Stimulated activated CD4-positive, alpha-beta T cell treated with anti-CD3 and anti-CD28 coated beads, Interleukin-1b, Interleukin-23, amount 100 ng/mL, for 4 hours (primary cell): ENCODE measurements at regions not wholly inside any gene's neighbourhood (a gene's known extent, or its start where the extent isn't known, plus 50 kb on each side); places are given as distances from the start of the nearest gene placed in this dataset.
"Not testable (repeated sequence)": the region's sequence is repeated elsewhere in the genome, so short reads cannot be mapped to it uniquely, and the experiment has no call there.

ENCODE experiments used
- DNase-seq, 2 donors: peaks; one replicate each; pipeline ENCODE4 v3.0.0-alpha.2; 2020; ENCODE audit warnings: low read depth in 2 of 2

- DNase-seq = no peak
Observed at GRCh38 chr4:27635936-27636913, 775.6 kb downstream of the STIM2 start.

DNA sequence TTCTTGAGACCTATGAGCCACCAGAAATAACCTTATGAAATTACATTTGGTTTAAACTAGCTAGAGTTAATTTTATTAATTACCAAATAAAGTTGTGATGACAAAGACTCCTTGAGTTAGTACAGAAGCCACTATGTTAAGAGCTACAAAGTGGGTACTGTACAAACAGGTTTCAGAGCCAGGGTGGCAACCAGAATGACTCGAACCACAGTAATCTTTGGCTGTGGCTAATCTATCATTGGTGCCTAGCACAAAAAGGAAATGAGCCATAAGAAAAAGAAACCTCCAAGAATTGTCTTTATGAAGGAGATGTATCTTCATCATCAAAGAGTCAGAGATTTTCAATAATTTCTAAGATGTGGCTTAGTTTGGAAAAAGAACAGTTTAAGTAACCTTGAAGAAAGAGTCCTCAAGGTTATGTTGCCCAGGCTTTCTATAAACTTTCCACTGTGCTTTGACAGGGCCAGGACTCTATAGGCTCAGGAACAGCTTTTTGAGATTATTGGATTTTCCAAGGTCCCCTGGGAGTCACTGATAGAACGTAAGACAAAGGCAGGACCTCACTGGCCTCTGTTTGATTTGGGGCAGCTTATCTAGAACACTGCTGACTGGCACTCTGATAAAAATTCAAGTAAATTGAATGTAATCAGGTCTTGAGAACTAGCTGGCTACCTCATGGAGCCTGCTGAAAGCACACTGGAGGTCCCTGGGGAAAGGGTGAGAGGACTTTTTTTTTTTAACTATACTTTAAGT, 777.7 kb downstream of the STIM2 start:
- no peak for DNase-seq

- no peak for DNase-seq
Observed at GRCh38 chr4:27643101-27643500, 782.5 kb downstream of the STIM2 start.

DNA sequence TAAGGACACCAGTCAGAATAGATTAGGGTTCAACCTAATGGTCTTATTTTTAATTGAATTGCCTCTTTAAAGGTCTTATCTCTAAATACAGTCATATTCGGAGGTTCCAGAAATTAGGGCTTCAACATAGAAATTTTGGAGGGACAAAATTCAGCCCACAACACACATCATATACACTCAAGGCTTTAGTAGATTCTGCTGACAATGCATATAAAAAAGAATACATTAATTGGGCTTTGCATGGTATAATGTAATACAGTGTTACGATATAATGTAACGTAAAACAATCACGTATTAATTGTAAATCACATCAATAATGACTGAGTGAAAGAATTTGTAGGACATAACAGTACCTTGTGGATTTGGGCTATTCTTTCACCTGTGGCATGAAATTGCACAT, 787.8 kb downstream of the STIM2 start:
- DNase-seq = no peak

DNA sequence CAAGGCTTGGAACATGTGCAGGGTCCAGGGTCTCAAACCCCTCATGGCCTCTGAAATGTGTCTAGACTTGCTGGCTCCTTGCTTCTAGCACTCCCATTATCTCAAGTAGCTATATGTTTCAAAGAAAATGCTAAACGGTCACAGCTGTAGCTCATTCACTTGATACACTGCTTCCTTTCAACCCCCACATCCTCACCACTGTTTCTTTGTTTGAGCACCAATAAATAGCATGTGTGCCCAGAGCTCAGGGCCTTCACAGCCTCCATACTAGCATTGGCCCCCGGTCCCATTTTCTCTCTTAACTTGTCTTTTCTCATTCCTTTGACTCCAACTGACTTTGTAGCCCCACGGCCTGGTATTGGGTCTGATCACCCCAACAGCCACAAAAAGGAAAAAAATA, 801.8 kb downstream of the STIM2 start:
- no peak for DNase-seq

- DNase-seq = no peak
Observed at GRCh38 chr4:27666943-27667342, 806.3 kb downstream of the STIM2 start.

DNA sequence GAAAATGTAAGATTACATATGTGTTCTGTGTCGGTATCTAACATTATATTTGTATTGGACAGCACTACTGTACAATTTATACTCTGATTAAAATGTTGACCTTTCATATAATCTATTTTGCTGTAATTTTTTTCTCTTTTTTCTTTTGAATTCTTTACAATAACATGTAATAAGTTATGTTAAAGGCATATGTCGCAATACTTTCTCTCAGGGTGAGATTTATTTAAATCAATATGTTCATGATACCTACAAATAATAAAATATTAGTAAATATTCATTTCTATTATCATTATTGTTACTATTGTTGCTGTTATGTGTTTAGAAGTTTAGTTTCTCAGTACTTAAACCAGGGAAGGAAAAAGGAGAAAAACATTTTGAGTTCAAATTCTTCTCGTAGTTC, 807.4 kb downstream of the STIM2 start:
- no peak for DNase-seq

DNA sequence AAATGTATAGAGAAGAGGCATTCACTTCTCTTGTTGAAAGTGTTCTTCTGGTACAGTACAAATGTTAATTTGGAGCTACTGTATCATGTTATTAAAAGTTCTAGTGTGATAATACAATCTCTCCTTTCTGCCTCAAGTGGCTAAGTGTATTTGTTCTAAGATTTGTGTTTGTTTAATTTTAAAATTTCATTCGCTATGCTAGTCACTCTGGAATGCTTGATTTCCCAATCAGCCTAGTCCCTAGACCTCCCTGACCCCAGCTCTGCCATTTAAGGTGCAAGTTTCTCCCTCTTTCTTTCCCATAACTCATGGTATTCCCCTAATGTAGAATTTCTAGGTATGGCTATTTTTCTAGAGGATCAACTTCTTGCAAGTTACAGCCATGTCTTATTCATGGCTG, 817.4 kb downstream of the STIM2 start:
- no peak for DNase-seq

GRCh38 chr4:27684610-27685011, 824.0 kb downstream of the STIM2 start:
- DNase-seq = no peak

GRCh38 chr4:27685091-27685490, 824.5 kb downstream of the STIM2 start:
- DNase-seq = no peak

- no peak for DNase-seq
Observed at GRCh38 chr4:27685947-27686346, 825.3 kb downstream of the STIM2 start.

GRCh38 chr4:27692158-27692557, 831.5 kb downstream of the STIM2 start:
- no peak for DNase-seq

GRCh38 chr4:27692868-27693634, 832.4 kb downstream of the STIM2 start:
- DNase-seq = no peak

DNA sequence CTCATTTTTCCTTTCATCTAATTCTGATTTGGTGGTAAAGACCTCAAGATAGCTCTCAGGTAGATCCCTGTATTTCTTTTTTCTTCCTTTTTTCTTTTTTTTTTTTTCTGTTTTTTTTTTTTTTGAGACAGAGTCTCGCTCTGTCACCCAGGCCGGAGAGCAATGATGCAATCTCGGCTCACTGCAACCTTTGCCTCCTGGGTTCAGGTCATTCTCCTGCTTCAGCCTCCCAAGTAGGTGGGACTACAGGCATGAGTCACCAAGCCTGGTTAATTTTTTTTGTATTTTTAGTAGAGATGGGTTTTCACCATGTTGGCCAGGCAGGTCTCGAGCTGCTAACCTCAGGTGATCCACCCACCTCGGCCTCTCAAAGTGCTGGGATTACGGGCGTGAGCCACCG, 835.6 kb downstream of the STIM2 start:
- DNase-seq = not testable (repeated sequence)

- DNase-seq = no peak
Observed at GRCh38 chr4:27701606-27702005, 841.0 kb downstream of the STIM2 start.

- DNase-seq = no peak
Observed at GRCh38 chr4:27702730-27703431, 842.2 kb downstream of the STIM2 start.

- no peak for DNase-seq
Observed at GRCh38 chr4:27703771-27704170, 843.1 kb downstream of the STIM2 start.

GRCh38 chr4:27711041-27711440, 850.4 kb downstream of the STIM2 start:
- no peak for DNase-seq

GRCh38 chr4:27714073-27714472, 853.4 kb downstream of the STIM2 start:
- no peak for DNase-seq

DNA sequence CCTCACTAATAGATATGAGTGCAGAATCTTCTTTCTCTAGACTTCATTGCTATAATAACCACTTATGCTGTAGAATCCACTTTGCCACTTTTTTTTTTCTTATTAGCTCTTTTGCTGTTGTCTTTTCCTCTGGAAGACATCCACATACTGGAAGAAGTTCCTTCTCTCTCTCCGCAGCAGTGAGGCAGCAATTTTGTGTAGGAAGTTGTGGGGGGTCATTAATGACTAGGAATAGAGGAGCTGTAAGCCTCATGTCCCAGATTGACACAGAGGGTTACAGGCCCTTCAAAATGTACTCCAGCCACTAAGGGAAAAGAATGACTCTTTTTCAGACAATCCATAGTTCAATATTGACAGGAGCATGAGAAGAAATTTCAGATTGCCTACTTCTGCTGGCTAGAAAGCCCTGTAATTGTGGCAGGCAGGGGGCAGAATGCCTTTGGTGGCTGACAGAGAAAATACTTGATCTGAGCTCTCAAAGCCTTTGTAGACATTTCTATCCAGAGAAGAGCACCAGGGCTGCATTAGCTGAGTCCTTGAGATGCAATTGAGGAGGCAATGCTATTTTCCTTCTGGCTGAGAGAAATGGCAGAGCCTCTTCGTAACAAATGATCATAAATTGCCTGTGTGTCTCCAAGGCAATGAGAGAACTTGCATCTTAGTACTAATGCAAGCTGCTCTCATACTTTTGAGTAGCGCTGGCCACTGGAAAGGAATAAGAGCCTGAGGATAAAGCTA, 856.2 kb downstream of the STIM2 start:
- no peak for DNase-seq

GRCh38 chr4:27717431-27717755, 856.8 kb downstream of the STIM2 start:
- DNase-seq = no peak
